ENCODE measurements at regions not wholly inside any gene's neighbourhood (a gene's known extent, or its start where the extent isn't known, plus 50 kb on each side); places are given as distances from the start of the nearest gene placed in this dataset.

GRCh38 chr12:39157696-39158342 is 252.4 kb upstream of the CPNE8 start:
- TF ChIP-seq FEZF1 (tag by site-specific recombination; IDR thresholded peaks at IDR 0.05) (no peak), ZBTB10 (tag by site-specific recombination; IDR thresholded peaks at IDR 0.05) (no peak), CTCF (tag by site-specific recombination; IDR thresholded peaks at IDR 0.05) (no peak), ZNF335 (tag by site-specific recombination; conservative IDR thresholded peaks at IDR 0.05) (no peak), ZBTB26 (tag by site-specific recombination; optimal IDR thresholded peaks at IDR 0.05) (no peak), ZNF639 (tag by site-specific recombination; IDR thresholded peaks at IDR 0.05) (no peak), ZNF529 (tag by site-specific recombination; IDR thresholded peaks at IDR 0.05; ENCODE audit: insufficient replicate concordance) (no peak)

Data from HEK293 (cell line).